Suprapubic skin (tissue), 4 donors: ENCODE measurements at regions not wholly inside any gene's neighbourhood (a gene's known extent, or its start where the extent isn't known, plus 50 kb on each side); places are given as distances from the start of the nearest gene placed in this dataset.

ENCODE experiments used
- DNase-seq, 2 donors: peaks; one replicate each; pipeline ENCODE4 v3.0.0-alpha.2; 2019; ENCODE audit warnings: low spot score in 2 of 2
- H3K27ac ChIP-seq: fragments of 200-600 bp; sonication (generic); one replicate; pipeline ENCODE4 v1.5.1; 2019
- H3K27me3 ChIP-seq: fragments of 200-600 bp; sonication (generic); one replicate; pipeline ENCODE4 v1.5.1; 2019
- H3K36me3 ChIP-seq: fragments of 200-600 bp; sonication (generic); one replicate; pipeline ENCODE4 v1.5.1; 2019
- H3K4me1 ChIP-seq: fragments of 200-600 bp; sonication (generic); one replicate; pipeline ENCODE4 v1.5.1; 2019
- H3K4me3 ChIP-seq: fragments of 200-600 bp; sonication (generic); one replicate; pipeline ENCODE4 v1.5.1; 2019; ENCODE audit warnings: mild to moderate bottlenecking
- H3K9me3 ChIP-seq: fragments of 200-600 bp; sonication (generic); one replicate; pipeline ENCODE4 v1.5.1; 2019
- EP300 ChIP-seq: sonication (generic); formaldehyde crosslinking; IDR thresholded peaks from one replicate; pipeline ENCODE4 v1.6.1; 2017; ENCODE audit warnings: antibody characterized with exemption
- POLR2A ChIP-seq, 2 donors: fragments of 450-650 bp; IDR thresholded peaks; one replicate each; pipeline ENCODE4 v1.6.1; 2017; ENCODE audit warnings: antibody characterized with exemption in 2 of 2, mild to moderate bottlenecking in 2 of 2, moderate library complexity in 2 of 2
- POLR2AphosphoS5 ChIP-seq, 3 donors: sonication (generic); formaldehyde crosslinking; IDR thresholded peaks; one replicate each; pipeline ENCODE4 v1.6.1; 2017; ENCODE audit warnings: antibody characterized with exemption in 3 of 3
- WGBS: methylation state at CpG from one replicate; pipeline ENCODE4 v1.1.5; 2018; 5-methylcytosine and 5-hydroxymethylcytosine counted together
- TF ChIP-seq, protein P1 (sequence below), 2 donors: fragments of 200-600 bp in 1 of 2; fragments of 450-650 bp in 1 of 2; sonication (generic) in 1 of 2; IDR thresholded peaks; one replicate each; pipeline ENCODE4 v1.5.1; 2016 to 2019; ENCODE audit warnings: antibody characterized with exemption in 2 of 2, mild to moderate bottlenecking in 1 of 2, moderate library complexity in 1 of 2

DNA sequence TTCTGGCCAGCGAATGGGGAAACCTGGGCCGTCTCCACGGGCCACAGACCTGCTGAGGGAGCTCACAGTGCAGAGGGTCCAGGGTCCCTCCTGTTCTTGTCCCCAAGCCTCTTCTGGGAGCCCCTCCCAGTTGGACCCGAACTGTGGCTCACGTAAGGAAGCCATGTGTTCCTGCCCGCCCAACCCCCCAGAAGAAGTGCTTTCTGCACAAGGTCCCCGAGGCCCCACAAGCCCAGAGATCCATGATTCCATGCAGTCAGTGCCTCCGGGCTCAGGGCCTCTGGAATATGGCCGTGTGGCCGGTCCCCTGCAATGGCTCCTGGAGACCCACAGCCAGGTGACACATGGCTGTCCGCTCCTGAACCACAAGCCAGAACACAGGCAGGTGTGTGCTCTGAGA, 272.4 kb downstream of the C16orf95 start:
- no peak for DNase-seq
- 83% methylated on average over 10 of the region's 11 CpGs for WGBS
- peaks cover 10% of the 10 kb centered on the region for H3K4me1 ChIP-seq
- peaks cover 56% of the 10 kb centered on the region for H3K27me3 ChIP-seq
- no peaks in the 10 kb centered on the region for H3K9me3 ChIP-seq
- TF ChIP-seq POLR2AphosphoS5 (IDR thresholded peaks at IDR 0.05) (no peak), EP300 (no peak), POLR2A (IDR thresholded peaks at IDR 0.05) (no peak)
- TF ChIP-seq, protein P1, sequence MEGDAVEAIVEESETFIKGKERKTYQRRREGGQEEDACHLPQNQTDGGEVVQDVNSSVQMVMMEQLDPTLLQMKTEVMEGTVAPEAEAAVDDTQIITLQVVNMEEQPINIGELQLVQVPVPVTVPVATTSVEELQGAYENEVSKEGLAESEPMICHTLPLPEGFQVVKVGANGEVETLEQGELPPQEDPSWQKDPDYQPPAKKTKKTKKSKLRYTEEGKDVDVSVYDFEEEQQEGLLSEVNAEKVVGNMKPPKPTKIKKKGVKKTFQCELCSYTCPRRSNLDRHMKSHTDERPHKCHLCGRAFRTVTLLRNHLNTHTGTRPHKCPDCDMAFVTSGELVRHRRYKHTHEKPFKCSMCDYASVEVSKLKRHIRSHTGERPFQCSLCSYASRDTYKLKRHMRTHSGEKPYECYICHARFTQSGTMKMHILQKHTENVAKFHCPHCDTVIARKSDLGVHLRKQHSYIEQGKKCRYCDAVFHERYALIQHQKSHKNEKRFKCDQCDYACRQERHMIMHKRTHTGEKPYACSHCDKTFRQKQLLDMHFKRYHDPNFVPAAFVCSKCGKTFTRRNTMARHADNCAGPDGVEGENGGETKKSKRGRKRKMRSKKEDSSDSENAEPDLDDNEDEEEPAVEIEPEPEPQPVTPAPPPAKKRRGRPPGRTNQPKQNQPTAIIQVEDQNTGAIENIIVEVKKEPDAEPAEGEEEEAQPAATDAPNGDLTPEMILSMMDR (IDR thresholded peaks at IDR 0.05): no peak
- no peak overlapping the region for H3K4me3 ChIP-seq
- no peaks in the 10 kb centered on the region for H3K36me3 ChIP-seq
- no peak overlapping the region for H3K27ac ChIP-seq

DNA sequence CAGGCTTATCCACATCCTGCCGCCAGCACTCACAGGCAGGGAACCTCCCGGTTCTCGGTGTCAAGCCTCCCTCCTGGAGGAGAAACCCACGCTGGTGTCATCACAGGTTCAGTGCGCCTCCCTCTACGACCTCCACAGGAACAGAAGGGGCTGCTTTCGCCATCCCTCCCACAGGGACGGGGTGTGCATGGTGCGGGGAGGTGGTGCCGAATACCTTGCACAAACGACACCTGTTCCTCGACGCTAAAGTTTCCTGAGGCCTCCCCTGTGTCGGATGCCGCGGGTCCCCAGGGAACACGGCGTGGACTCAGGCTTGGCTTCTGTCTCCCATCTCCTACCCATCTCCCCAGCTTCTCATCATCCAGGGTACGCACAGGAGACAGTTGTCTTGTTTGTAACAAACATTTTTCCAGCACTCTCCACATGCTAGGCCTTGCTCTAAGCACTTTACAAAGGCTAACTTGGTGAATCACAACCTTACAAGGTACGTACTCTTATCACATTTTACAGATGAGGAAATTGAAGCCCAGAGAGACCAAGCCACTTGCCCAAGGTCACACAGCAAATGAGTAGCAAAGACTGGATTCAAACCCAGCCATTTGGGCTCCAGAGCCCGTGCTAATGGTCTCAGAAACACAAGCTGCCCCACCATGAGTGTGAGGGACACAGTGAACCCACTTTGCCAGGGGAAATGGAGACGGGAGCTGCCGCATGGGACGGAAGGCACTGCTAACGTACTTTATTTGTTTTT, 271.6 kb downstream of the C16orf95 start:
- Histone ChIP-seq H3K4me3 (no peak overlapping the region), H3K27ac (no peak overlapping the region), H3K27me3 (peaks cover 53% of the 10 kb centered on the region), H3K36me3 (no peaks in the 10 kb centered on the region), H3K9me3 (no peaks in the 10 kb centered on the region), H3K4me1 (peaks cover 10% of the 10 kb centered on the region)
- DNase-seq: no peak
- TF ChIP-seq EP300 (no peak), POLR2A (IDR thresholded peaks at IDR 0.05) (no peak), POLR2AphosphoS5 (IDR thresholded peaks at IDR 0.05) (no peak)
- TF ChIP-seq, protein P1 (IDR thresholded peaks at IDR 0.05): no peak
- 78% methylated on average over 24 of the region's 25 CpGs for WGBS

DNA sequence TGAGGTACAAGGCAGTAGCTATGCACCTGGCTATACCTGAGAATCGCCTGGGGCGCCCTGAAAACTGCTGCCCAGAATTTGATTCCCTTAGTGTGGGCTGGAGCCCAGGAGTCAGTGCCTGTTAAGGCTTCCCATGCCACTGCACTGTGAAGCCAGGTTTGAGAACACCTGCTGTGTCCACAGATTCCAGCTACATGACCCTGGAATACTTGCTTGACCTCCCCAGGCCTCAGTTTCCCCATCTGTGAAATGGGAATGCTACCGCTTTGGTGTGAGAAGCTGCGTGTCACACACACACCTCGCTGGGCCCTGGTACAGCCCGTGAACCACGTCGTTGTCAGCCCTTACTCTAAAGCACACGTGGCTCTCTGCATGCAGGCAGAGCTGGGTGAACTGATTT, 271.0 kb downstream of the C16orf95 start:
- Histone ChIP-seq H3K27ac (no peak overlapping the region), H3K9me3 (no peaks in the 10 kb centered on the region), H3K4me3 (no peak overlapping the region), H3K4me1 (peaks cover 10% of the 10 kb centered on the region), H3K36me3 (no peaks in the 10 kb centered on the region), H3K27me3 (peaks cover 48% of the 10 kb centered on the region)
- DNase-seq: no peak
- 60% methylated on average over 3 of the region's 9 CpGs for WGBS
- TF ChIP-seq POLR2AphosphoS5 (IDR thresholded peaks at IDR 0.05): no peak

DNA sequence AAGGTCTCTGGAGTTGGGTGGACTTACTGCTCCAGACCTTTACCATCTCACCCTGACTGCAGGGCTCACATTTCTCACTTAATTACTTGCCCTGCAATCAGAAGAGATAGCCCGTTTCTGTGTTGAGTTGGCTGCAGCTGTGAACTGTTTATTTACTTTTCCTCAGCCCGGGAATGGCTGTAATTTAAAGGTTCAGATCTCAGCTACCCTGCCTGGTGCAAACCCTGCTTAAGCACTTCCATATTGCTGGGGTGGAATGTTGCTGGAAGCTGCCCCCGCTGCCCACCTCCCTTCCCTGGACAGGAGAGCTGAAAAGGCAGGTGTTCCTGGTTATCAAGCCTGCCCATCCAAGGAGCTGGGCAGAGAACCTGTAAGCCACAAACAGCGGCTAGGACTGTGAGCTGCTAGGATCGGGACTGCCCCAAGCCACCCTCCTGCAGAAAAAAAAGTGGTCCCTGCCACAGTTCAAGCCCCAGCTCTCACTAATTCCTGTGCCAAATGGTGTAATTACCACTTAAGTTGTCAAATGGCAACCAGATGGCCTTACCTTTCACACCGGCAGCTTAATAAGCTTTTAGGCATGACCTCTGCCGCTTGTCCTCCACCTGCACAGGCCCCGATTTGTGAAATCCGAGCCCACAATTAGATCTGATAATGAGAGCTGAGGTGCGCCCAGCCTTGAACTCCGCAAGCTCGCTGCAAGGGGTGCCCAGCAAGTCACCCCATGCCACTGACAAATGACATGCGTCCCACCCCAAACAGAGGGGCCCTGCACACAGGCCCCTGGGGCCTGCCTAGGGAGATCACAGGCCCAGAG, 269.8 kb downstream of the C16orf95 start:
- peaks cover 37% of the 10 kb centered on the region for H3K27me3 ChIP-seq
- DNase-seq: no peak
- H3K27ac ChIP-seq: no peak overlapping the region
- peaks cover 9% of the 10 kb centered on the region for H3K4me1 ChIP-seq
- H3K36me3 ChIP-seq: no peaks in the 10 kb centered on the region
- WGBS: 78% methylated on average over 13 of the region's 13 CpGs
- no peaks in the 10 kb centered on the region for H3K9me3 ChIP-seq
- no peak overlapping the region for H3K4me3 ChIP-seq
- no peak for TF ChIP-seq EP300
- TF ChIP-seq POLR2A (IDR thresholded peaks at IDR 0.05): no peak
- TF ChIP-seq, protein P1 (IDR thresholded peaks at IDR 0.05): no peak
- no peak for TF ChIP-seq POLR2AphosphoS5 (IDR thresholded peaks at IDR 0.05)

DNA sequence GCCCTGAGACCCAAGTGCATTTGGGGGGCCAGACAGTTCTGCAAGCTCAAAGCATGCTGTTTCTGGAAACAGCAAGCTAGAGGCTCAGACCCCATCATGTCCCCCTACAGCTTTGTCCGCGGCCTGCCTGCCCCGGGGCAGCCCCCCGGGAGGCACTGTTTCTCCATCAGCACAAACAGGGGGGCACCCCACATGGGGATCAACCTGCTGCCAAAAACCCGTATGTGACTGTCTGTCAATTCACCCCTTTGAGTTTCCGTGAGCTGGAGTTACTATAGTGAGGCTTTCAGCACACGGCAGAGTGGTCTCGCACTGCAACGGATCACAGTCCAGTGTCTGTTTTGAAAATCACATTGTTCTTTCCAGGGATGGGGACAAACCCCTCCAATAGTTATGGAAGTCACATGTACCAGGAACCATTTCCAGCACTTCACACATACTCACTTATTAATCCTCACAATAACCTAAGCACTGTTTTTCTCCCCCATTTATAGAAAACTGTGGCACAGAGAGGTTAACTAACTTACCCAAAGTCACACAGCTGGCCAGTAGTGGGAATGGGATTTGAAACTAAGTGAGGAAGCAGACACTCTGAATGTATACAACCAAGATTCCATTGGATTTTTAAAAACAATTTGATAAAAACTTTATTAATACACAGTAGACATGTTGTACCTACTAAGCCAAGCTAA, 269.0 kb downstream of the C16orf95 start:
- no peak for DNase-seq
- Histone ChIP-seq H3K27me3 (peaks cover 40% of the 10 kb centered on the region), H3K4me1 (peaks cover 6% of the 10 kb centered on the region), H3K4me3 (no peak overlapping the region), H3K27ac (no peak overlapping the region), H3K36me3 (no peaks in the 10 kb centered on the region), H3K9me3 (no peaks in the 10 kb centered on the region)
- TF ChIP-seq POLR2AphosphoS5 (IDR thresholded peaks at IDR 0.05) (no peak), POLR2A (IDR thresholded peaks at IDR 0.05) (no peak), EP300 (no peak)
- TF ChIP-seq, protein P1 (IDR thresholded peaks at IDR 0.05): no peak
- WGBS: 90% methylated on average over 2 of the region's 9 CpGs
